DOHH2 (cell line): ENCODE measurements at regions not wholly inside any gene's neighbourhood (a gene's known extent, or its start where the extent isn't known, plus 50 kb on each side); places are given as distances from the start of the nearest gene placed in this dataset.

Experiments used
- H3F3A ChIP-seq: fragments of 200-600 bp; sonication (generic), shearing (Covaris generic); 2 replicates; pipeline ENCODE4 v1.6.0; 2016; ENCODE audit warnings: antibody characterized with exemption, mild to moderate bottlenecking; ENCODE audit not compliant: control insufficient read depth, insufficient read depth
- H3K27ac ChIP-seq: fragments of 200-600 bp; sonication (generic); 2 replicates; pipeline ENCODE4 v1.5.1; 2014; ENCODE audit warnings: low read depth, mild to moderate bottlenecking, low read length, moderate library complexity
- H3K27me3 ChIP-seq: fragments of 200-600 bp; sonication (generic); 2 replicates; pipeline ENCODE4 v1.6.1; 2014; ENCODE audit warnings: mild to moderate bottlenecking, low read length, mixed read lengths; ENCODE audit not compliant: control insufficient read depth
- H3K36me3 ChIP-seq: fragments of 200-600 bp; sonication (generic); 2 replicates; pipeline ENCODE4 v1.6.1; 2014; ENCODE audit warnings: mild to moderate bottlenecking, low read length, moderate library complexity, mixed read lengths; ENCODE audit not compliant: control insufficient read depth
- H3K4me1 ChIP-seq: fragments of 200-600 bp; sonication (generic); 2 replicates; pipeline ENCODE4 v1.6.1; 2014; ENCODE audit warnings: mild to moderate bottlenecking, low read length, mixed read lengths; ENCODE audit not compliant: control insufficient read depth
- H3K4me2 ChIP-seq: fragments of 200-600 bp; sonication (generic); 2 replicates; pipeline ENCODE4 v1.6.0; 2014; ENCODE audit warnings: mild to moderate bottlenecking, low read length, moderate library complexity
- H3K4me3 ChIP-seq: fragments of 200-600 bp; sonication (generic); 2 replicates; pipeline ENCODE4 v1.5.1; 2014; ENCODE audit warnings: mild to moderate bottlenecking, low read length, mixed read lengths
- H3K79me2 ChIP-seq: fragments of 200-600 bp; sonication (generic); 2 replicates; pipeline ENCODE4 v1.6.1; 2014; ENCODE audit warnings: mild to moderate bottlenecking, low read length, mixed read lengths; ENCODE audit not compliant: control insufficient read depth
- H3K9me2 ChIP-seq: fragments of 200-600 bp; sonication (generic); replicated peaks from 2 replicates; pipeline ENCODE4 v1.6.1; 2014; ENCODE audit warnings: mild to moderate bottlenecking, low read length, mixed read lengths; ENCODE audit not compliant: control insufficient read depth
- H3K9me3 ChIP-seq: fragments of 200-600 bp; sonication (generic); 2 replicates; pipeline ENCODE4 v1.6.1; 2014; ENCODE audit warnings: antibody characterized with exemption, low read length, mixed read lengths; ENCODE audit not compliant: control insufficient read depth, insufficient read depth
- H4K20me1 ChIP-seq: fragments of 200-600 bp; sonication (generic); 2 replicates; pipeline ENCODE4 v1.6.0; 2014; ENCODE audit warnings: low read depth, mild to moderate bottlenecking, antibody characterized with exemption, low read length, moderate library complexity; ENCODE audit not compliant: control insufficient read depth, insufficient read depth
- EZH2phosphoT487 ChIP-seq: fragments of 200-600 bp; sonication (generic); IDR thresholded peaks from 2 replicates; pipeline ENCODE4 v1.6.1; 2017; ENCODE audit warnings: borderline replicate concordance, mild to moderate bottlenecking, antibody characterized with exemption, low read length, moderate library complexity, mixed read lengths
- TF ChIP-seq, protein P1 (sequence below): fragments of 200-600 bp; sonication (generic); IDR thresholded peaks from one replicate; pipeline ENCODE4 v1.5.1; 2014; ENCODE audit warnings: antibody characterized with exemption, mild to moderate bottlenecking, low read depth, low read length; ENCODE audit not compliant: poor library complexity, severe bottlenecking

- Histone ChIP-seq H3F3A (no peaks in the 10 kb centered on the region), H3K9me3 (no peaks in the 10 kb centered on the region), H3K4me3 (no peak overlapping the region), H3K79me2 (no peaks in the 10 kb centered on the region), H4K20me1 (no peaks in the 10 kb centered on the region), H3K27me3 (no peaks in the 10 kb centered on the region), H3K4me2 (no peak overlapping the region), H3K9me2 (no peaks in the 10 kb centered on the region), H3K4me1 (no peaks in the 10 kb centered on the region), H3K36me3 (no peaks in the 10 kb centered on the region), H3K27ac (no peak overlapping the region)
- TF ChIP-seq, protein P1, sequence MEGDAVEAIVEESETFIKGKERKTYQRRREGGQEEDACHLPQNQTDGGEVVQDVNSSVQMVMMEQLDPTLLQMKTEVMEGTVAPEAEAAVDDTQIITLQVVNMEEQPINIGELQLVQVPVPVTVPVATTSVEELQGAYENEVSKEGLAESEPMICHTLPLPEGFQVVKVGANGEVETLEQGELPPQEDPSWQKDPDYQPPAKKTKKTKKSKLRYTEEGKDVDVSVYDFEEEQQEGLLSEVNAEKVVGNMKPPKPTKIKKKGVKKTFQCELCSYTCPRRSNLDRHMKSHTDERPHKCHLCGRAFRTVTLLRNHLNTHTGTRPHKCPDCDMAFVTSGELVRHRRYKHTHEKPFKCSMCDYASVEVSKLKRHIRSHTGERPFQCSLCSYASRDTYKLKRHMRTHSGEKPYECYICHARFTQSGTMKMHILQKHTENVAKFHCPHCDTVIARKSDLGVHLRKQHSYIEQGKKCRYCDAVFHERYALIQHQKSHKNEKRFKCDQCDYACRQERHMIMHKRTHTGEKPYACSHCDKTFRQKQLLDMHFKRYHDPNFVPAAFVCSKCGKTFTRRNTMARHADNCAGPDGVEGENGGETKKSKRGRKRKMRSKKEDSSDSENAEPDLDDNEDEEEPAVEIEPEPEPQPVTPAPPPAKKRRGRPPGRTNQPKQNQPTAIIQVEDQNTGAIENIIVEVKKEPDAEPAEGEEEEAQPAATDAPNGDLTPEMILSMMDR = no peak
- TF ChIP-seq EZH2phosphoT487 = no peak
Observed at GRCh38 chr5:89883967-89884366, 525.6 kb downstream of the CETN3 start.

DNA sequence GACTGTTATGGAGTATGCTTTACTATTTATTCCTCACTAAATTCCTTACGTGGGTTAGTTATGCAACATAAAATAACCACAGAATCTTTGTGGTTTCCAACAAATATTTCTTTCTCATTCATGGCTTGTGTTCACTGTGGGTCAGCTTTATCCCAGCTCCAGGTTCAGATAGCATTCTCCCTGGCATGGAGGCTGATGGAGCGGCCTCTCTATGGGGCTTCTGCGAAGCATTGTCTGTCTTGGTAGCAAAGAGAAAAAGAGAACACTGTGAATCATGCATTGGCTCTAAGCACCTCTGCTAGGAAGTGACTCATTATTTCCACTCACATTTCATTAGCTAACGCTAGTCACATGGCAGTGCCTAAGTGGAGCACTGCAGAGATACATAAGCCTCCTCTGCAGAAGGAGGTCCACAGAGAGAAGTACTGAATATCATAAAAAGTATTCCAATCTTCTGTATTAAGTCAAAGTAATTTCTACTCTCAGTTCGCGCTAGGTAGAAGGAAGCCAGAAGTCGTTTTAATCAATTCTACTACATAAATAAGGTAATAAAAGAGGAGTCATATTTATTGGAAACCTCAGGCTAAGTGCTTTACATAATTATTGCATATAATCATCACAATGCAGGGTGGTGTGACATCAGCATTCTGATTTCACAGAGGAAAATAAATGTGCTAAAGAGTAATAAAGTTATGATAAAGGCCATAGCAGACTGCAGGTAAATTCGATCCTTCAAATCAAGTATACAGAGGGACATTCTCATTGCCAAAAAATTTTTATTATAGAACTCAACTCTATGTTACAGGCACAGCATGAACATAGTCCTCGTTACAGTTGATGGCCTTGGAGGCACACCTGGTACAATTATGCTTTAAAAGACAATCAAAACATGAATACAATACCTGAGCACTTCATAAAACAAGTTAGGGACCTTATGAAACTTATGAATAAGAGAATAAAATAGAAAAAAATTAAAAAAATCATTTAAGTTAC is 531.1 kb downstream of the CETN3 start:
- Histone ChIP-seq H3K79me2 (no peaks in the 10 kb centered on the region), H3K27ac (no peak overlapping the region), H3K9me2 (no peaks in the 10 kb centered on the region), H3K4me2 (no peak overlapping the region), H3K36me3 (no peaks in the 10 kb centered on the region), H3K9me3 (no peaks in the 10 kb centered on the region), H3F3A (no peaks in the 10 kb centered on the region), H4K20me1 (no peaks in the 10 kb centered on the region), H3K27me3 (no peaks in the 10 kb centered on the region), H3K4me3 (no peak overlapping the region), H3K4me1 (no peaks in the 10 kb centered on the region)
- TF ChIP-seq, protein P1 = no peak
- TF ChIP-seq EZH2phosphoT487 = no peak

DNA sequence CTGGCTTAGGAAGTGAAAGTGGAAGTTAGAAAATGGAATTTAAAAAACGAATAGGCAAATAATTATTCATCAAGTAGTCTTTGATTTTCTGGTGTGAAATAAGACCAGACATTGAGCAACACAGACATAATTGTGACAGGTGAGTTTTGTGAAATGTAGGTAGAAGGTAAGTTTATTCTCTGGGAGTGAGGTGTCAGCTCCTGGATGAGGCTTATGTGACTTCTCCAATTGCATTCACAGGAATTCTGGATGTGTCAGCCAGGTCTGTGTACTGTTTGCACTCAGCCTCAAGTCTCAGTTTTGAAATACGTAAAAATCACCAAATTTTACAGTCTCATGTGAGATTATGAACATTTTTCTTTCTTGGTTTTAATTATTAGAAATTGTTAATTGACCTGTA is 537.6 kb downstream of the CETN3 start:
- H3K9me3 ChIP-seq = no peaks in the 10 kb centered on the region
- H3K4me1 ChIP-seq = peaks cover 4% of the 10 kb centered on the region
- no peaks in the 10 kb centered on the region for H4K20me1 ChIP-seq
- no peak overlapping the region for H3K4me2 ChIP-seq
- no peak overlapping the region for H3K27ac ChIP-seq
- peaks cover 6% of the 10 kb centered on the region; the same call in 1 of the 2 replicates for H3K27me3 ChIP-seq
- H3F3A ChIP-seq = no peaks in the 10 kb centered on the region
- no peak overlapping the region for H3K4me3 ChIP-seq
- no peaks in the 10 kb centered on the region for H3K79me2 ChIP-seq
- H3K36me3 ChIP-seq = no peaks in the 10 kb centered on the region
- no peak for TF ChIP-seq EZH2phosphoT487
- TF ChIP-seq, protein P1 = no peak
- H3K9me2 ChIP-seq = no peaks in the 10 kb centered on the region
